H1 (cell line): ENCODE measurements at regions not wholly inside any gene's neighbourhood (a gene's known extent, or its start where the extent isn't known, plus 50 kb on each side); places are given as distances from the start of the nearest gene placed in this dataset.

Source experiments
- CTCF ChIA-PET: fragments of 300-600 bp; sonication (Branson Sonifier 250); formaldehyde crosslinking; loops from one replicate; lab custom pipeline; 2021; ENCODE audit not compliant: partially characterized antibody; lab: Charles Lee
- POLR2A ChIA-PET: fragments of 300-600 bp; sonication (Branson Sonifier 250); formaldehyde crosslinking; loops from one replicate; lab custom pipeline; 2021; ENCODE audit warnings: inconsistent platforms; ENCODE audit not compliant: partially characterized antibody; lab: Charles Lee
- DNase-seq, 2 experiments: peaks; one replicate each; pipeline versions ENCODE4 v3.0.0 to v3.0.0-alpha.2; 2010 to 2022; ENCODE audit warnings: low spot score in 2 of 2, low read depth in 1 of 2, mixed read lengths in 1 of 2
- FAIRE-seq: peaks from 2 replicates; lab custom pipeline; 2011; peaks lifted over from hg19 to GRCh38; lab: Jason Lieb, UNC
- H2AFZ ChIP-seq: 2 replicates; pipeline ENCODE4 v1.8.1; 2012; ENCODE audit warnings: low read length, inconsistent platforms
- H2AK5ac ChIP-seq: 2 replicates; pipeline ENCODE4 v1.6.1; 2013; ENCODE audit warnings: low read depth, low read length
- H2BK120ac ChIP-seq: replicated peaks from 2 replicates; pipeline ENCODE3; 2013; ENCODE audit warnings: low read depth, low read length, inconsistent platforms
- H2BK12ac ChIP-seq: 2 replicates; pipeline ENCODE4 v1.6.1; 2013; ENCODE audit warnings: low read depth, low read length
- H2BK15ac ChIP-seq: 2 replicates; pipeline ENCODE4 v1.6.1; 2013; ENCODE audit warnings: low read length
- H2BK20ac ChIP-seq: 2 replicates; pipeline ENCODE4 v1.6.1; 2013; ENCODE audit warnings: low read length
- H2BK5ac ChIP-seq: 2 replicates; pipeline ENCODE4 v1.6.1; 2013; ENCODE audit warnings: low read depth, low read length
- H3K14ac ChIP-seq: 2 replicates; pipeline ENCODE4 v1.6.1; 2013; ENCODE audit warnings: inconsistent platforms; ENCODE audit not compliant: insufficient read length
- H3K18ac ChIP-seq: 2 replicates; pipeline ENCODE4 v1.6.1; 2013; ENCODE audit warnings: low read length; ENCODE audit errors: extremely low read depth
- H3K23ac ChIP-seq: 2 replicates; pipeline ENCODE4 v1.6.1; 2013; ENCODE audit warnings: inconsistent platforms; ENCODE audit not compliant: insufficient read length
- H3K23me2 ChIP-seq: 2 replicates; pipeline ENCODE4 v1.6.1; 2013; ENCODE audit warnings: low read depth, low read length
- H3K27ac ChIP-seq: 2 replicates; pipeline ENCODE4 v1.6.1; 2011; ENCODE audit warnings: low read depth, low read length, inconsistent platforms
- H3K27me3 ChIP-seq, 4 experiments: replicated peaks in 1 of 4; 1 replicate in 1 of 4; 2 replicates in 3 of 4; pipeline versions ENCODE4 v1.6.1 to v1.8.1; 2011 to 2013; ENCODE audit warnings: low read length in 3 of 4, mild to moderate bottlenecking in 3 of 4, inconsistent platforms in 2 of 4, mixed read lengths in 2 of 4, moderate library complexity in 1 of 4; ENCODE audit not compliant: control insufficient read depth in 3 of 4, insufficient read depth in 3 of 4; ENCODE audit errors: extremely low read depth in 1 of 4
- H3K36me3 ChIP-seq, 4 experiments: 2 replicates each; pipeline versions ENCODE4 v1.6.1 to v1.8.1; 2011 to 2013; ENCODE audit warnings: mild to moderate bottlenecking in 4 of 4, low read length in 3 of 4, moderate library complexity in 2 of 4, control low read depth in 1 of 4, inconsistent platforms in 1 of 4; ENCODE audit not compliant: insufficient read depth in 4 of 4, control insufficient read depth in 2 of 4
- H3K4ac ChIP-seq: replicated peaks from 2 replicates; pipeline ENCODE3; 2013; ENCODE audit warnings: low read length, low read depth, mixed read lengths, inconsistent platforms; ENCODE audit not compliant: insufficient read length
- H3K4me1 ChIP-seq, 4 experiments: replicated peaks in 1 of 4; 1 replicate in 1 of 4; 2 replicates in 3 of 4; pipeline versions ENCODE4 v1.6.1 to v1.8.1; 2011 to 2013; ENCODE audit warnings: low read length in 3 of 4, inconsistent platforms in 2 of 4, mixed read lengths in 1 of 4; ENCODE audit not compliant: insufficient read depth in 4 of 4, control insufficient read depth in 3 of 4
- H3K4me2 ChIP-seq, 2 experiments: 2 replicates each; pipeline versions ENCODE4 v1.6.1 to v1.8.1; 2011 to 2013; ENCODE audit warnings: low read depth in 2 of 2, low read length in 2 of 2, control low read depth in 1 of 2, inconsistent platforms in 1 of 2, mild to moderate bottlenecking in 1 of 2; ENCODE audit not compliant: insufficient read depth in 1 of 2
- H3K4me3 ChIP-seq, 4 experiments: fragments of 200-600, 300-600 bp in 1 of 4; sonication (generic), shearing (Covaris generic), sonication (Bioruptor Twin) in 1 of 4; 2 replicates each; pipeline versions ENCODE4 v1.5.1 to v1.8.1; 2011 to 2016; ENCODE audit warnings: low read length in 4 of 4, low read depth in 3 of 4, control low read depth in 2 of 4, inconsistent platforms in 2 of 4, mild to moderate bottlenecking in 2 of 4, mixed read lengths in 1 of 4, moderate library complexity in 1 of 4; ENCODE audit not compliant: insufficient read depth in 2 of 4; ENCODE audit errors: extremely low read depth in 1 of 4
- H3K56ac ChIP-seq: replicated peaks from 2 replicates; pipeline ENCODE3; 2013; ENCODE audit warnings: low read depth, mild to moderate bottlenecking, mixed read lengths, low read length, inconsistent platforms; ENCODE audit not compliant: insufficient read length
- H3K79me1 ChIP-seq: 2 replicates; pipeline ENCODE4 v1.6.1; 2013; ENCODE audit warnings: low read depth, low read length, control low read depth
- H3K79me2 ChIP-seq, 2 experiments: 2 replicates each; pipeline versions ENCODE4 v1.6.1 to v1.8.1; 2012 to 2013; ENCODE audit warnings: low read length in 2 of 2, mild to moderate bottlenecking in 2 of 2, inconsistent platforms in 1 of 2; ENCODE audit not compliant: insufficient read depth in 2 of 2, control insufficient read depth in 1 of 2
- H3K9ac ChIP-seq, 4 experiments: replicated peaks in 1 of 4; 1 replicate in 1 of 4; 2 replicates in 3 of 4; pipeline versions ENCODE4 v1.6.1 to v1.8.1; 2011 to 2013; ENCODE audit warnings: low read depth in 3 of 4, low read length in 3 of 4, control low read depth in 2 of 4, mild to moderate bottlenecking in 2 of 4, moderate library complexity in 2 of 4, inconsistent platforms in 1 of 4; ENCODE audit errors: extremely low read depth in 1 of 4
- H3K9me3 ChIP-seq, 2 experiments: 2 replicates each; pipeline versions ENCODE4 v1.6.1 to v1.8.1; 2012 to 2013; ENCODE audit warnings: mild to moderate bottlenecking in 2 of 2, moderate library complexity in 2 of 2, control low read depth in 1 of 2, inconsistent platforms in 1 of 2, low read depth in 1 of 2, low read length in 1 of 2, mixed read lengths in 1 of 2; ENCODE audit not compliant: insufficient read depth in 2 of 2
- H4K20me1 ChIP-seq, 2 experiments: replicated peaks in 1 of 2; 2 replicates each; pipeline versions ENCODE3 to v1.8.1; 2011 to 2013; ENCODE audit warnings: inconsistent platforms in 2 of 2, low read length in 2 of 2, mild to moderate bottlenecking in 1 of 2; ENCODE audit not compliant: insufficient read depth in 2 of 2, control insufficient read depth in 1 of 2
- H4K5ac ChIP-seq: 2 replicates; pipeline ENCODE4 v1.6.1; 2013; ENCODE audit warnings: low read length, low read depth, mixed read lengths, inconsistent platforms; ENCODE audit not compliant: insufficient read length
- H4K8ac ChIP-seq: 2 replicates; pipeline ENCODE4 v1.8.0; 2013; ENCODE audit warnings: mild to moderate bottlenecking, moderate library complexity, low read length, inconsistent platforms; ENCODE audit not compliant: insufficient read depth; ENCODE audit errors: extremely low read depth
- H4K91ac ChIP-seq: replicated peaks from 2 replicates; pipeline ENCODE3; 2013; ENCODE audit warnings: low read length, mixed read lengths, inconsistent platforms; ENCODE audit not compliant: insufficient read length
- ATF2 ChIP-seq: IDR thresholded peaks from 2 replicates; pipeline ENCODE4 v1.6.1; 2012; ENCODE audit warnings: low read length, inconsistent platforms
- BRCA1 ChIP-seq: IDR thresholded peaks from 2 replicates; pipeline ENCODE4 v1.6.1; 2012; ENCODE audit warnings: low read depth, low read length, improper control_type of control experiment
- CHD1 ChIP-seq: IDR thresholded peaks from 2 replicates; pipeline ENCODE4 v1.6.1; 2012; ENCODE audit warnings: low read depth, low read length, improper control_type of control experiment
- E2F6 ChIP-seq: IDR thresholded peaks from 2 replicates; pipeline ENCODE4 v1.6.1; 2012; ENCODE audit warnings: inconsistent platforms
- KDM4A ChIP-seq: IDR thresholded peaks from one replicate; pipeline ENCODE4 v1.7.1; 2012; ENCODE audit warnings: low read depth, mild to moderate bottlenecking, moderate library complexity, low read length, inconsistent platforms; ENCODE audit not compliant: severe bottlenecking
- SIRT6 ChIP-seq: IDR thresholded peaks from one replicate; pipeline ENCODE4 v1.7.1; 2012; ENCODE audit warnings: low read length, inconsistent platforms
- SRF ChIP-seq: IDR thresholded peaks from 2 replicates; pipeline ENCODE4 v1.6.1; 2011; ENCODE audit warnings: mild to moderate bottlenecking, low read depth, low read length, moderate library complexity
- SUZ12 ChIP-seq: fragments of 200-600 bp; sonication (generic); IDR thresholded peaks from 2 replicates; pipeline ENCODE4 v1.6.1; 2012; ENCODE audit warnings: mild to moderate bottlenecking, inconsistent platforms, low read length, moderate library complexity, mixed read lengths
- TAF7 ChIP-seq: optimal IDR thresholded peaks from 2 replicates; pipeline ENCODE3; 2011; ENCODE audit warnings: low read depth, mild to moderate bottlenecking, inconsistent platforms, low read length, moderate library complexity, borderline replicate concordance
- WGBS, 2 experiments: shearing (Covaris generic) in 1 of 2; methylation state at CpG; one replicate each; pipeline versions ENCODE4 v1.1.6 to v1.1.7; 2013 to 2015; ENCODE audit warnings: low lambda C conversion rate in 2 of 2, mixed read lengths in 2 of 2, inconsistent platforms in 1 of 2, low coverage in 1 of 2, missing lambda C conversion rate in 1 of 2; ENCODE audit not compliant: insufficient replicate concordance in 2 of 2, insufficient coverage in 1 of 2, insufficient read length in 1 of 2; ENCODE audit errors: extremely low coverage in 1 of 2, missing lambda C conversion rate in 1 of 2; 5-methylcytosine and 5-hydroxymethylcytosine counted together

GRCh38 chr17:5843366-5844026 is 226.7 kb upstream of the WSCD1 start:
- H4K20me1 ChIP-seq: no peaks in the 10 kb centered on the region
- H3K4me1 ChIP-seq: no peaks in the 10 kb centered on the region
- H4K8ac ChIP-seq: 0 out of 2 replicates have a peak overlapping the region, but pooled peaks have one; percentile 45
- H3K9ac ChIP-seq: no peak overlapping the region
- no peaks in the 10 kb centered on the region for H3K9me3 ChIP-seq
- ChIA-PET CTCF (no interaction called here), POLR2A (no interaction called here)
- no peak overlapping the region for H2BK120ac ChIP-seq
- DNase-seq (no peak), FAIRE-seq (no peak)
- H2BK5ac ChIP-seq: no peak overlapping the region
- no peaks in the 10 kb centered on the region for H3K36me3 ChIP-seq
- no peak overlapping the region for H3K4me3 ChIP-seq
- H2BK12ac ChIP-seq: no peak overlapping the region
- no peak overlapping the region for H2AK5ac ChIP-seq
- no peak overlapping the region for H3K4me2 ChIP-seq
- no peak for TF ChIP-seq CHD1
- no peak for TF ChIP-seq ATF2
- TF ChIP-seq E2F6: peak; percentile 56; the same call in 1 of the 2 replicates
- no peak for TF ChIP-seq KDM4A
- no peak for TF ChIP-seq SUZ12
- no peak for TF ChIP-seq BRCA1
- TF ChIP-seq SIRT6: no peak
- no peak for TF ChIP-seq SRF
- TF ChIP-seq TAF7: no peak
- H3K27ac ChIP-seq: no peak overlapping the region
- H3K18ac ChIP-seq: no peak overlapping the region
- H4K91ac ChIP-seq: peak overlapping the region; percentile 74
- no peaks in the 10 kb centered on the region for H3K79me2 ChIP-seq
- H3K23me2 ChIP-seq: no peaks in the 10 kb centered on the region
- no peak overlapping the region for H2BK15ac ChIP-seq
- H3K27me3 ChIP-seq: no peaks in the 10 kb centered on the region
- no peak overlapping the region for H3K23ac ChIP-seq
- H3K14ac ChIP-seq: no peak overlapping the region
- H3K4ac ChIP-seq: no peak overlapping the region
- WGBS, 2 experiments: 94% methylated on average over 12 of the region's 14 CpGs; no CpG with 5 or more reads in 1 of the 2 experiments
- peak overlapping the region; percentile 30 for H3K56ac ChIP-seq
- no peak overlapping the region for H2BK20ac ChIP-seq
- no peak overlapping the region for H4K5ac ChIP-seq
- no peaks in the 10 kb centered on the region for H3K79me1 ChIP-seq
- no peak overlapping the region for H2AFZ ChIP-seq
